ENCODE measurements at regions not wholly inside any gene's neighbourhood (a gene's known extent, or its start where the extent isn't known, plus 50 kb on each side); places are given as distances from the start of the nearest gene placed in this dataset.

DNA sequence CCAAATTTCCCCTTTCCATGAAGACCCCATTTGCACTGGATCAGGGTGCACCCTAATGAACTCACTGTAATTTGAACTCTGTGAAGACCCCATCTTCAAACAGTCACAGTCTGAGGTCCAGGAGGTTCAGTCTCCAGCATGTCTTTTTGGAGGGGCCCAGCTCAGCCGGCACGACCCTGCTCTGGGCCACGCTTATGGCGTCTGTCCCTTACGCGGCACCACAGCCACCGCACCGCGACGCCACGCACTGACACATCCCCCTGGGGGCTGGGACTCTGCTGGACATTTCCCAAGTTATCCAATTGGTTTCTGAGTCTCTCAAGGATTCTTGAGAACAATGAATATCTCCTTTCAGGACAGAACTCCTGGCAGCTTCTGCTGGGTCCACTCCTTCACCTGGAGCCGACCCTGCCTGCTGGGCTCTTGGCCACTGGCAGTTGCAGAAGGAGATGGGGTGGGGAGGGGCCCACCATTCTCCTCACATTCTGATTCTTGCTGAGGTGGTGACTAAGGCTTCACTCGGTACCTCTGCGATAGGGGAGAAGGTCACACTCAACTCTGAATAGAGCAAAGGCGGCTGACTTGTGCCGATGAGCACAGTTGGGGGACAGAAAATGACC is 124.0 kb downstream of the RTP5 start:
- no peak overlapping the region for H2BK15ac ChIP-seq (replicated peaks; ENCODE audit: low read depth)
- WGBS (ENCODE audit: extremely low coverage, insufficient coverage, low lambda C conversion rate), result no CpG with 5 or more reads among the region's 16 CpGs
- H3K4me1 ChIP-seq (ENCODE audit: control insufficient read depth, low read depth, low read length), result no peaks in the 10 kb centered on the region
- H3K79me1 ChIP-seq (ENCODE audit: low read length), result no peaks in the 10 kb centered on the region
- H3K36me3 ChIP-seq (ENCODE audit: control insufficient read depth, insufficient read depth, low read length), result no peaks in the 10 kb centered on the region
- H3K23ac ChIP-seq (ENCODE audit: low read length), result no peak overlapping the region
- no peak overlapping the region for H2AK5ac ChIP-seq (ENCODE audit: low read length)
- H3K79me2 ChIP-seq (ENCODE audit: control insufficient read depth, insufficient read depth, low read length), result no peaks in the 10 kb centered on the region
- H3K9ac ChIP-seq (ENCODE audit: low read length), result no peak overlapping the region
- DNase-seq, result no peak
- H2BK5ac ChIP-seq (ENCODE audit: low read length), result no peak overlapping the region
- no peak overlapping the region for H4K8ac ChIP-seq (ENCODE audit: low read depth, low read length)
- no peak overlapping the region for H3K27ac ChIP-seq (ENCODE audit: low read depth, low read length)
- H3K4ac ChIP-seq (ENCODE audit: low read depth, low read length), result no peak overlapping the region
- no peak overlapping the region for H3K56ac ChIP-seq (ENCODE audit: low read length)
- no peaks in the 10 kb centered on the region for H3K27me3 ChIP-seq (ENCODE audit: insufficient read depth, low read length, poor library complexity)
- H4K5ac ChIP-seq (ENCODE audit: low read length), result no peak overlapping the region
- no peak overlapping the region for H2BK120ac ChIP-seq (ENCODE audit: low read depth, low read length)
- no peak overlapping the region for H3K18ac ChIP-seq (ENCODE audit: low read length)
- H3K4me2 ChIP-seq (ENCODE audit: low read length), result no peak overlapping the region
- H3K4me3 ChIP-seq (ENCODE audit: low read length), result no peak overlapping the region

DNA sequence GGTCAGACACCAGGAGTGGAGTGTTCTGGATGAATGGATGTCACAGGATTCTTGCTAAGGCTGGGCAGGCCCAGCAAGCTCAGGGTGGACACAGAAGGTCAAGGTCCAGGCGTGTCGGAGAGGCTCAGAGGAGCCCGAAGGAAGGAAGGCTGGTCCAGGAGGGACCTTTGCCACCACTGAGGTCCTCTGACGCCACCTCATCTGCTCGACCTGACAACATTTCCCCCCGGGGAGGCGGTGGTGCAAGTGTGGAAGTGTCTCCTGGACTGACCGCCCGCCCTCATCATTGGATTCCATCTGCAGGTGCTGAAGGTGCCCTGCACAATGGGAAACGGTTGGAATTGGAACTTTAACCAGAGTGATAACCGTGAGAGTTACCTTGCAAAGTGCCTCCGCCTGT is 124.6 kb downstream of the RTP5 start:
- H2BK120ac ChIP-seq (ENCODE audit: low read depth, low read length), result no peak overlapping the region
- no peak overlapping the region for H2BK15ac ChIP-seq (replicated peaks; ENCODE audit: low read depth)
- no peak for DNase-seq
- no peak overlapping the region for H3K56ac ChIP-seq (ENCODE audit: low read length)
- no peak overlapping the region for H4K8ac ChIP-seq (ENCODE audit: low read depth, low read length)
- no peaks in the 10 kb centered on the region for H3K36me3 ChIP-seq (ENCODE audit: control insufficient read depth, insufficient read depth, low read length)
- H2BK5ac ChIP-seq (ENCODE audit: low read length), result no peak overlapping the region
- no peak overlapping the region for H3K4ac ChIP-seq (ENCODE audit: low read depth, low read length)
- H3K9ac ChIP-seq (ENCODE audit: low read length), result no peak overlapping the region
- H3K23ac ChIP-seq (ENCODE audit: low read length), result no peak overlapping the region
- no peak overlapping the region for H3K18ac ChIP-seq (ENCODE audit: low read length)
- no peaks in the 10 kb centered on the region for H3K79me2 ChIP-seq (ENCODE audit: control insufficient read depth, insufficient read depth, low read length)
- no peak overlapping the region for H3K4me3 ChIP-seq (ENCODE audit: low read length)
- no peak overlapping the region for H3K4me2 ChIP-seq (ENCODE audit: low read length)
- no peaks in the 10 kb centered on the region for H3K4me1 ChIP-seq (ENCODE audit: control insufficient read depth, low read depth, low read length)
- no CpG with 5 or more reads among the region's 12 CpGs for WGBS (ENCODE audit: extremely low coverage, insufficient coverage, low lambda C conversion rate)
- H3K79me1 ChIP-seq (ENCODE audit: low read length), result no peaks in the 10 kb centered on the region
- H4K5ac ChIP-seq (ENCODE audit: low read length), result no peak overlapping the region
- H3K27ac ChIP-seq (ENCODE audit: low read depth, low read length), result no peak overlapping the region
- no peak overlapping the region for H2AK5ac ChIP-seq (ENCODE audit: low read length)
- no peaks in the 10 kb centered on the region for H3K27me3 ChIP-seq (ENCODE audit: insufficient read depth, low read length, poor library complexity)

DNA sequence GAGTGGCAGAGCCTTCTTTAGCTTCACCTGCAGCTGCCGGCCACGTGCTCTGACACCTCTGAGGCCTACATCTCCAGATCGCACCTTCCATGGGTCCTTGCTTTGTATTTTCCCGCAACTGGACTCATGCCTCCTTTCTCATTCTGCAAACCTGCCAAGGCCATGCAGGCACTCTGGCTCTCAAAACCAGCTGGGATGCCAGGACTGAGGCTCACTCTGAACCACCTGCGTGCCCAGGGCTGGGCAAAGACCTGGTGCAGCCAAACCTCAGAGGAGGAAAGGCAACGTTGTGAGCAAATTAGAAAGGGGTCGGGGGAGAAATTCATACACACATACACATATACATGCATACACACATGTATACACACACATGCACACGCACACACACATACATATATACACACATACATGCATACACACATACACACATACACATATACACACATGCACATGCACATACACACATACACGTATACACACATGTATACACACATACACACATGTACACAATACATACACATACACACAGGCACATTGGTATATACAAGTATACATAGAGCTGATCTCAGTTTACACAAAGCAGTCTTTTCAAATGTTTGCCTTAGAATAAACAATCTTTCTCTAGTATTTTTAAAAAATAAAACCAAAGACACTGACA is 125.2 kb downstream of the RTP5 start:
- no peak overlapping the region for H4K8ac ChIP-seq (ENCODE audit: low read depth, low read length)
- no peak overlapping the region for H3K4me2 ChIP-seq (ENCODE audit: low read length)
- H3K23ac ChIP-seq (ENCODE audit: low read length), result no peak overlapping the region
- no peak overlapping the region for H2BK5ac ChIP-seq (ENCODE audit: low read length)
- no peak overlapping the region for H3K27ac ChIP-seq (ENCODE audit: low read depth, low read length)
- no peaks in the 10 kb centered on the region for H3K36me3 ChIP-seq (ENCODE audit: control insufficient read depth, insufficient read depth, low read length)
- H3K18ac ChIP-seq (ENCODE audit: low read length), result no peak overlapping the region
- H2AK5ac ChIP-seq (ENCODE audit: low read length), result no peak overlapping the region
- no peaks in the 10 kb centered on the region for H3K79me2 ChIP-seq (ENCODE audit: control insufficient read depth, insufficient read depth, low read length)
- H3K4me1 ChIP-seq (ENCODE audit: control insufficient read depth, low read depth, low read length), result no peaks in the 10 kb centered on the region
- H3K56ac ChIP-seq (ENCODE audit: low read length), result no peak overlapping the region
- no peaks in the 10 kb centered on the region for H3K79me1 ChIP-seq (ENCODE audit: low read length)
- WGBS (ENCODE audit: extremely low coverage, insufficient coverage, low lambda C conversion rate), result no CpG with 5 or more reads among the region's 9 CpGs
- H3K9ac ChIP-seq (ENCODE audit: low read length), result no peak overlapping the region
- DNase-seq, result no peak
- H4K5ac ChIP-seq (ENCODE audit: low read length), result no peak overlapping the region
- H3K27me3 ChIP-seq (ENCODE audit: insufficient read depth, low read length, poor library complexity), result no peaks in the 10 kb centered on the region
- no peak overlapping the region for H2BK120ac ChIP-seq (ENCODE audit: low read depth, low read length)
- no peak overlapping the region for H3K4ac ChIP-seq (ENCODE audit: low read depth, low read length)
- no peak overlapping the region for H3K4me3 ChIP-seq (ENCODE audit: low read length)
- H2BK15ac ChIP-seq (replicated peaks; ENCODE audit: low read depth), result no peak overlapping the region

DNA sequence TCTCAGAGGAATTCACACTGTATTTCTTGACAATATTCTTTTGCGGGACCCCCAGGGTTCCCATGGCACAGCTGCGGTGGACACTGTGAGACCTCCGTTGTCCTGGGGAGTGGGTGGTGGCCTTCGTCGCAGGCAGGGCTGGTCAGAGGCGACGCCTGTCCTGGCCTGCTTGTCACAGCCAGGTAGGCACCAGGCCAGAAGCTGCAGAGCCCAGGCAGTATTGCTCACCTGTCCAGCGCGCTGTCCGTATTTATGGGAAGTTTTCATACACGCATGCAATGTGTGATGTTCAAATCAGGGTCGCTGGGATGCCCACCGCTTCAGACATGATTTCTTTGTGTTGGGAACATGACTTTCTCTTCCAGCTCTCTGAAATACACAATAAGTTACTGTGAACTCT is 126.6 kb downstream of the RTP5 start:
- Histone ChIP-seq H2BK15ac (replicated peaks; ENCODE audit: low read depth) (no peak overlapping the region), H3K23ac (ENCODE audit: low read length) (no peak overlapping the region), H3K79me2 (ENCODE audit: control insufficient read depth, insufficient read depth, low read length) (no peaks in the 10 kb centered on the region), H3K27ac (ENCODE audit: low read depth, low read length) (no peak overlapping the region), H3K79me1 (ENCODE audit: low read length) (no peaks in the 10 kb centered on the region), H3K4me2 (ENCODE audit: low read length) (no peak overlapping the region), H3K4ac (ENCODE audit: low read depth, low read length) (no peak overlapping the region), H4K5ac (ENCODE audit: low read length) (no peak overlapping the region), H3K9ac (ENCODE audit: low read length) (no peak overlapping the region), H2BK120ac (ENCODE audit: low read depth, low read length) (no peak overlapping the region), H3K56ac (ENCODE audit: low read length) (no peak overlapping the region), H2BK5ac (ENCODE audit: low read length) (no peak overlapping the region), H3K4me1 (ENCODE audit: control insufficient read depth, low read depth, low read length) (no peaks in the 10 kb centered on the region), H2AK5ac (ENCODE audit: low read length) (no peak overlapping the region), H4K8ac (ENCODE audit: low read depth, low read length) (no peak overlapping the region), H3K18ac (ENCODE audit: low read length) (no peak overlapping the region), H3K36me3 (ENCODE audit: control insufficient read depth, insufficient read depth, low read length) (no peaks in the 10 kb centered on the region), H3K4me3 (ENCODE audit: low read length) (no peak overlapping the region), H3K27me3 (ENCODE audit: insufficient read depth, low read length, poor library complexity) (no peaks in the 10 kb centered on the region)
- WGBS (ENCODE audit: extremely low coverage, insufficient coverage, low lambda C conversion rate), result no CpG with 5 or more reads among the region's 13 CpGs
- DNase-seq, result no peak

DNA sequence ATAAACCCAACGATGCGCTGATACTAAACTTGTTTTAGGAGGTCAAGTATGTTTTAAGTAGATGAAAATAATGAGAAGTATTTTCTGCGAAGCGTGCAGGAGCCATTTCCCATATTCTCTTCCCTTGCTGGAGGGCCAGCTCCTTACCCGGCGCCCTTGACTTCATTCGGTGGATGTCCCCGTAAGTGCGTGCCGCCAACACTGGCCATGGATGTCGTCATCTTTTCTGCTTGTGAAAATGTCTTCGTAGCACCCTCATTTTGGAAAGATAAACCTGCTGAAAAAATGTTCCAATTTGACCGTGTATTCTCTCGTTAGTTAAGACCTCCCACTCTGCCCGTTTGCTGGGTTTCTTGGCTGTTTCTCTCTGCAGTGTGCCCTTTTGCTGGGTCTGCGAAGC is 127.5 kb downstream of the RTP5 start:
- H3K27me3 ChIP-seq (ENCODE audit: insufficient read depth, low read length, poor library complexity), result no peaks in the 10 kb centered on the region
- no peaks in the 10 kb centered on the region for H3K79me1 ChIP-seq (ENCODE audit: low read length)
- DNase-seq, result no peak
- H2BK120ac ChIP-seq (ENCODE audit: low read depth, low read length), result no peak overlapping the region
- H3K4ac ChIP-seq (ENCODE audit: low read depth, low read length), result no peak overlapping the region
- H4K5ac ChIP-seq (ENCODE audit: low read length), result no peak overlapping the region
- WGBS (ENCODE audit: extremely low coverage, insufficient coverage, low lambda C conversion rate), result no CpG with 5 or more reads among the region's 16 CpGs
- no peak overlapping the region for H2BK15ac ChIP-seq (replicated peaks; ENCODE audit: low read depth)
- H3K23ac ChIP-seq (ENCODE audit: low read length), result no peak overlapping the region
- no peak overlapping the region for H4K8ac ChIP-seq (ENCODE audit: low read depth, low read length)
- no peak overlapping the region for H2AK5ac ChIP-seq (ENCODE audit: low read length)
- H3K4me2 ChIP-seq (ENCODE audit: low read length), result no peak overlapping the region
- no peak overlapping the region for H3K18ac ChIP-seq (ENCODE audit: low read length)
- no peak overlapping the region for H3K56ac ChIP-seq (ENCODE audit: low read length)
- no peak overlapping the region for H3K9ac ChIP-seq (ENCODE audit: low read length)
- no peak overlapping the region for H2BK5ac ChIP-seq (ENCODE audit: low read length)
- H3K36me3 ChIP-seq (ENCODE audit: control insufficient read depth, insufficient read depth, low read length), result no peaks in the 10 kb centered on the region
- no peak overlapping the region for H3K4me3 ChIP-seq (ENCODE audit: low read length)
- no peaks in the 10 kb centered on the region for H3K4me1 ChIP-seq (ENCODE audit: control insufficient read depth, low read depth, low read length)
- no peak overlapping the region for H3K27ac ChIP-seq (ENCODE audit: low read depth, low read length)
- no peaks in the 10 kb centered on the region for H3K79me2 ChIP-seq (ENCODE audit: control insufficient read depth, insufficient read depth, low read length)

DNA sequence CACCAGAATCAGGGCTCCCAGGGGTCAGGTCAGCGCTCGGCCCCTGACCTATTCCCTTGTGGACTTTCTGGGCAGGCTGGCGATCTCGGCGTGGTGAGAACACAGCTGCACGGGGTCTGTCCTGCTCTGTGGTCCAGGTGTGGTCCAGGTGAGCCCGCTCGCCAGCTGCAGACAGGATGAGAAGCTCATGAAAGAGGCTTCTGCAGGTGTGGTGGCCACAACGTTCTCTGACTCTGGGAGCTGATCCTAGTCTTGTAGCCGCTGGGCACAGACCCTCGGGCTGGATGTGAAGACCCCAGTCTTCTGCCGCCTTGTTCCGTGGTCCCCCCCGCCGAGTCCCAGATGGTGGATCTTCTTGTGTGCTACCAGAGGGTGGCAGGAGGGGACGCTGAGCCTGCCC is 129.7 kb downstream of the RTP5 start:
- no peak overlapping the region for H3K23ac ChIP-seq (ENCODE audit: low read length)
- no CpG with 5 or more reads among the region's 16 CpGs for WGBS (ENCODE audit: extremely low coverage, insufficient coverage, low lambda C conversion rate)
- no peak overlapping the region for H4K8ac ChIP-seq (ENCODE audit: low read depth, low read length)
- no peaks in the 10 kb centered on the region for H3K4me1 ChIP-seq (ENCODE audit: control insufficient read depth, low read depth, low read length)
- H3K4me2 ChIP-seq (ENCODE audit: low read length), result no peak overlapping the region
- H2BK120ac ChIP-seq (ENCODE audit: low read depth, low read length), result no peak overlapping the region
- H4K5ac ChIP-seq (ENCODE audit: low read length), result no peak overlapping the region
- H3K4ac ChIP-seq (ENCODE audit: low read depth, low read length), result no peak overlapping the region
- H2BK15ac ChIP-seq (replicated peaks; ENCODE audit: low read depth), result no peak overlapping the region
- H3K9ac ChIP-seq (ENCODE audit: low read length), result no peak overlapping the region
- H2BK5ac ChIP-seq (ENCODE audit: low read length), result no peak overlapping the region
- no peak overlapping the region for H3K18ac ChIP-seq (ENCODE audit: low read length)
- no peak overlapping the region for H2AK5ac ChIP-seq (ENCODE audit: low read length)
- H3K79me1 ChIP-seq (ENCODE audit: low read length), result no peaks in the 10 kb centered on the region
- no peak for DNase-seq
- H3K27me3 ChIP-seq (ENCODE audit: insufficient read depth, low read length, poor library complexity), result no peaks in the 10 kb centered on the region
- H3K56ac ChIP-seq (ENCODE audit: low read length), result no peak overlapping the region
- H3K36me3 ChIP-seq (ENCODE audit: control insufficient read depth, insufficient read depth, low read length), result no peaks in the 10 kb centered on the region
- no peak overlapping the region for H3K27ac ChIP-seq (ENCODE audit: low read depth, low read length)
- no peak overlapping the region for H3K4me3 ChIP-seq (ENCODE audit: low read length)
- no peaks in the 10 kb centered on the region for H3K79me2 ChIP-seq (ENCODE audit: control insufficient read depth, insufficient read depth, low read length)

All from mesendoderm (in vitro differentiated cells).